HEK293 (cell line): ENCODE measurements at regions not wholly inside any gene's neighbourhood (a gene's known extent, or its start where the extent isn't known, plus 50 kb on each side); places are given as distances from the start of the nearest gene placed in this dataset.

Source experiments
- CTCF ChIA-PET: fragments of 350-600 bp; formaldehyde crosslinking; extraction: SDS; loops from one replicate; lab custom pipeline; 2021; ENCODE audit warnings: antibody characterized with exemption; lab: Yijun Ruan, JAX
- POLR2A ChIA-PET: fragments of 300-600 bp; formaldehyde crosslinking; extraction: SDS; loops from one replicate; lab custom pipeline; 2020; ENCODE audit warnings: antibody characterized with exemption, inconsistent platforms; lab: Yijun Ruan, JAX
- H3K27ac ChIP-seq: fragments of 200-500 bp; sonication (Bioruptor generic); 2 replicates; pipeline ENCODE4 v1.5.1; 2014; ENCODE audit warnings: low read depth, low read length, control low read depth, inconsistent platforms; ENCODE audit errors: extremely low read depth
- H3K36me3 ChIP-seq, 2 experiments: fragments of 200-500 bp in 1 of 2; sonication (Bioruptor generic) in 1 of 2; 1 replicate in 1 of 2; 2 replicates in 1 of 2; pipeline ENCODE4 v1.5.1; 2014 to 2017; ENCODE audit warnings: inconsistent platforms in 2 of 2, low read length in 2 of 2; ENCODE audit not compliant: control insufficient read depth in 2 of 2, insufficient read depth in 1 of 2
- H3K4me1 ChIP-seq: fragments of 200-500 bp; sonication (Bioruptor generic); 2 replicates; pipeline ENCODE4 v1.5.1; 2014; ENCODE audit warnings: mild to moderate bottlenecking, low read length, inconsistent platforms; ENCODE audit not compliant: control insufficient read depth, insufficient read depth
- H3K4me3 ChIP-seq: 2 replicates; pipeline ENCODE4 v1.5.1; 2011; ENCODE audit warnings: low read depth, mild to moderate bottlenecking, control low read depth, low read length, moderate library complexity
- H3K9me3 ChIP-seq: fragments of 200-500 bp; sonication (Bioruptor generic); 2 replicates; pipeline ENCODE4 v1.5.1; 2014; ENCODE audit warnings: low read depth, low read length, inconsistent platforms; ENCODE audit not compliant: control insufficient read depth, insufficient read depth
- FEZF1 ChIP-seq: fragments of 450-650 bp; formaldehyde crosslinking; IDR thresholded peaks from 2 replicates; pipeline ENCODE4 v1.5.1; 2016; ENCODE audit warnings: missing biosample characterization, missing genetic modification characterization
- GFI1B ChIP-seq: fragments of 450-650 bp; formaldehyde crosslinking; IDR thresholded peaks from 2 replicates; pipeline ENCODE4 v1.5.1; 2016; ENCODE audit warnings: missing biosample characterization, missing genetic modification characterization
- GLI2 ChIP-seq: fragments of 450-650 bp; formaldehyde crosslinking; IDR thresholded peaks from 2 replicates; pipeline ENCODE4; 2017; ENCODE audit warnings: missing biosample characterization, missing genetic modification characterization, low read depth, borderline replicate concordance
- KLF7 ChIP-seq: fragments of 450-650 bp; formaldehyde crosslinking; IDR thresholded peaks from 2 replicates; pipeline ENCODE4 v1.5.1; 2016; ENCODE audit warnings: missing biosample characterization, missing genetic modification characterization, borderline replicate concordance
- MEIS1 ChIP-seq: sonication (generic); formaldehyde crosslinking; IDR thresholded peaks from 2 replicates; pipeline ENCODE4 v1.8.1; 2022; ENCODE audit warnings: missing genetic modification reagents, mild to moderate bottlenecking, borderline replicate concordance
- OSR2 ChIP-seq: fragments of 450-650 bp; formaldehyde crosslinking; IDR thresholded peaks from 2 replicates; pipeline ENCODE4 v1.5.1; 2016; ENCODE audit warnings: missing biosample characterization, missing genetic modification characterization
- SETDB1 ChIP-seq: IDR thresholded peaks from one replicate; pipeline ENCODE4 v1.6.1; 2017; ENCODE audit warnings: mild to moderate bottlenecking, low read length, moderate library complexity, mixed read lengths; ENCODE audit not compliant: insufficient read length
- TRIM28 ChIP-seq: IDR thresholded peaks from 2 replicates; pipeline ENCODE4 v1.6.1; 2011; ENCODE audit warnings: low read length, control low read depth, borderline replicate concordance
- ZBTB44 ChIP-seq: fragments of 450-650 bp; IDR thresholded peaks from 2 replicates; pipeline ENCODE4 v1.5.1; 2018; ENCODE audit warnings: missing biosample characterization, mild to moderate bottlenecking, missing genetic modification characterization
- ZFP3 ChIP-seq: fragments of 450-650 bp; formaldehyde crosslinking; IDR thresholded peaks from 2 replicates; pipeline ENCODE4 v1.5.1; 2016; ENCODE audit warnings: low read depth, missing biosample characterization, missing genetic modification characterization
- ZNF114 ChIP-seq: fragments of 450-650 bp; formaldehyde crosslinking; IDR thresholded peaks from 2 replicates; pipeline ENCODE4 v1.5.0; 2017; ENCODE audit warnings: missing biosample characterization, missing genetic modification characterization
- ZNF2 ChIP-seq: fragments of 450-650 bp; formaldehyde crosslinking; IDR thresholded peaks from 2 replicates; pipeline ENCODE4 v1.5.1; 2016; ENCODE audit warnings: missing biosample characterization, missing genetic modification characterization
- ZNF274 ChIP-seq, 2 experiments: fragments of 200-500 bp in 1 of 2; fragments of 450-650 bp in 1 of 2; sonication (Bioruptor generic) in 1 of 2; formaldehyde crosslinking in 1 of 2; IDR thresholded peaks; 2 replicates each; pipeline versions ENCODE4 v1.5.1 to v1.6.1; 2014 to 2016; ENCODE audit warnings: borderline replicate concordance in 1 of 2, inconsistent platforms in 1 of 2, low read length in 1 of 2, missing biosample characterization in 1 of 2, missing genetic modification characterization in 1 of 2
- ZNF473 ChIP-seq: fragments of 450-650 bp; formaldehyde crosslinking; IDR thresholded peaks from 2 replicates; pipeline ENCODE4 v1.5.1; 2017; ENCODE audit warnings: missing biosample characterization, missing genetic modification characterization
- ZNF501 ChIP-seq: fragments of 450-650 bp; formaldehyde crosslinking; IDR thresholded peaks from 2 replicates; pipeline ENCODE4 v1.5.1; 2016; ENCODE audit warnings: missing biosample characterization, missing genetic modification characterization
- ZNF561 ChIP-seq: fragments of 450-650 bp; IDR thresholded peaks from 2 replicates; pipeline ENCODE4 v1.5.1; 2018; ENCODE audit warnings: missing biosample characterization, missing genetic modification characterization, borderline replicate concordance
- ZNF585B ChIP-seq: fragments of 450-650 bp; formaldehyde crosslinking; IDR thresholded peaks from 2 replicates; pipeline ENCODE4 v1.5.1; 2016; ENCODE audit warnings: missing biosample characterization, missing genetic modification characterization
- ZNF596 ChIP-seq: fragments of 450-650 bp; IDR thresholded peaks from 2 replicates; pipeline ENCODE4 v1.5.0; 2018; ENCODE audit warnings: missing biosample characterization, mild to moderate bottlenecking, missing genetic modification characterization, moderate library complexity
- ZNF626 ChIP-seq: fragments of 450-650 bp; sonication (Bioruptor Pico); formaldehyde crosslinking; IDR thresholded peaks from 2 replicates; pipeline ENCODE4 v1.5.1; 2018; ENCODE audit warnings: missing biosample characterization, missing genetic modification characterization, inconsistent platforms
- ZNF629 ChIP-seq: fragments of 450-650 bp; formaldehyde crosslinking; IDR thresholded peaks from 2 replicates; pipeline ENCODE4 v1.5.1; 2017; ENCODE audit warnings: missing biosample characterization, missing genetic modification characterization
- ZNF658 ChIP-seq: fragments of 450-650 bp; formaldehyde crosslinking; IDR thresholded peaks from 2 replicates; pipeline ENCODE4; 2016; ENCODE audit warnings: missing biosample characterization, missing genetic modification characterization
- ZNF670 ChIP-seq: fragments of 450-650 bp; formaldehyde crosslinking; IDR thresholded peaks from 2 replicates; pipeline ENCODE4 v1.5.1; 2016; ENCODE audit warnings: missing biosample characterization, missing genetic modification characterization, low read depth
- ZNF747 ChIP-seq: fragments of 450-650 bp; formaldehyde crosslinking; IDR thresholded peaks from 2 replicates; pipeline ENCODE4 v1.5.1; 2016; ENCODE audit warnings: missing biosample characterization, missing genetic modification characterization
- ZNF768 ChIP-seq: fragments of 450-650 bp; formaldehyde crosslinking; IDR thresholded peaks from 2 replicates; pipeline ENCODE4 v1.5.1; 2018; ENCODE audit warnings: missing biosample characterization, mild to moderate bottlenecking, missing genetic modification characterization
- ZNF785 ChIP-seq: fragments of 450-650 bp; formaldehyde crosslinking; IDR thresholded peaks from 2 replicates; pipeline ENCODE4 v1.5.1; 2016; ENCODE audit warnings: missing biosample characterization, missing genetic modification characterization
- ZNF830 ChIP-seq: fragments of 450-650 bp; IDR thresholded peaks from 2 replicates; pipeline ENCODE4 v1.5.0; 2018; ENCODE audit warnings: missing biosample characterization, missing genetic modification characterization, low read depth, mild to moderate bottlenecking, moderate library complexity
- TF ChIP-seq, protein P1 (sequence below): fragments of 450-650 bp; formaldehyde crosslinking; IDR thresholded peaks from 2 replicates; pipeline ENCODE4 v1.5.1; 2016; ENCODE audit warnings: missing biosample characterization, missing genetic modification characterization, low read depth
- TF ChIP-seq, protein P2 (sequence below): fragments of 450-650 bp; formaldehyde crosslinking; IDR thresholded peaks from 2 replicates; pipeline ENCODE4 v1.5.1; 2016; ENCODE audit warnings: missing biosample characterization, missing genetic modification characterization
- TF ChIP-seq, protein P3 (sequence below): fragments of 450-650 bp; formaldehyde crosslinking; IDR thresholded peaks from 2 replicates; pipeline ENCODE4 v1.5.1; 2016; ENCODE audit warnings: missing biosample characterization, missing genetic modification characterization

DNA sequence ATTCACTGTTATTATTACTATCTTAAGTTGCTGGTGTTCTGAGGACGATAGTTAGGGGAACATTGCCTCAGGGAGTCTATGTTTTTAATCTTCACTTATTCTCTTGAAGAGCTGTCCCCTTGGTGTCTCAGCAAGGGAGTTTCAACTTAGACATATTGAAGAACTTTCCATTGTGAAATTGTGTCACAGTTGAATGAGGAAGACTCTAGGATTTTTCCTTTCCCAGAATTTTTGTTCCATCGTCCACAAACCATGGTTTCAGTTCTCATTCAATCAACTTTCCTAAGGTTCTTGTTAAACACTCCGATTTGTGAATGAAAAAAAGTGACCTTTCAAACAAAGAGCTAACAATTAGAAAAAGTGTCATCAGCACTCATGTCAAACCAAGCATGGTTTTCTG, 128.3 kb downstream of the GATA3 start (continued):
- TF ChIP-seq ZNF596 (tag by site-specific recombination): no peak
- TF ChIP-seq, protein P1, sequence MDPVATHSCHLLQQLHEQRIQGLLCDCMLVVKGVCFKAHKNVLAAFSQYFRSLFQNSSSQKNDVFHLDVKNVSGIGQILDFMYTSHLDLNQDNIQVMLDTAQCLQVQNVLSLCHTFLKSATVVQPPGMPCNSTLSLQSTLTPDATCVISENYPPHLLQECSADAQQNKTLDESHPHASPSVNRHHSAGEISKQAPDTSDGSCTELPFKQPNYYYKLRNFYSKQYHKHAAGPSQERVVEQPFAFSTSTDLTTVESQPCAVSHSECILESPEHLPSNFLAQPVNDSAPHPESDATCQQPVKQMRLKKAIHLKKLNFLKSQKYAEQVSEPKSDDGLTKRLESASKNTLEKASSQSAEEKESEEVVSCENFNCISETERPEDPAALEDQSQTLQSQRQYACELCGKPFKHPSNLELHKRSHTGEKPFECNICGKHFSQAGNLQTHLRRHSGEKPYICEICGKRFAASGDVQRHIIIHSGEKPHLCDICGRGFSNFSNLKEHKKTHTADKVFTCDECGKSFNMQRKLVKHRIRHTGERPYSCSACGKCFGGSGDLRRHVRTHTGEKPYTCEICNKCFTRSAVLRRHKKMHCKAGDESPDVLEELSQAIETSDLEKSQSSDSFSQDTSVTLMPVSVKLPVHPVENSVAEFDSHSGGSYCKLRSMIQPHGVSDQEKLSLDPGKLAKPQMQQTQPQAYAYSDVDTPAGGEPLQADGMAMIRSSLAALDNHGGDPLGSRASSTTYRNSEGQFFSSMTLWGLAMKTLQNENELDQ: no peak
- TF ChIP-seq, all 188 proteins: peak for 0

GRCh38 chr10:8183241-8183704, 128.8 kb downstream of the GATA3 start:
- no peak overlapping the region for H3K27ac ChIP-seq
- ChIA-PET POLR2A (no interaction called here), CTCF (interaction anchor here (0.5 to 0.6 kb wide), 2 partner anchors 258 to 426 kb away, joined by 3 read pairs; no protein-coding TSS in a partner anchor)
- H3K36me3 ChIP-seq: no peaks in the 10 kb centered on the region
- H3K4me1 ChIP-seq: peaks cover 23% of the 10 kb centered on the region
- H3K9me3 ChIP-seq: no peaks in the 10 kb centered on the region
- H3K4me3 ChIP-seq: no peak overlapping the region
- no peak for TF ChIP-seq ZNF658 (tag by site-specific recombination)
- no peak for TF ChIP-seq ZNF747
- no peak for TF ChIP-seq ZBTB44
- TF ChIP-seq TRIM28: 0 out of 2 replicates have a peak, but pooled peaks have one; percentile 12
- TF ChIP-seq ZNF473 (tag by site-specific recombination): no peak
- TF ChIP-seq, protein P2, sequence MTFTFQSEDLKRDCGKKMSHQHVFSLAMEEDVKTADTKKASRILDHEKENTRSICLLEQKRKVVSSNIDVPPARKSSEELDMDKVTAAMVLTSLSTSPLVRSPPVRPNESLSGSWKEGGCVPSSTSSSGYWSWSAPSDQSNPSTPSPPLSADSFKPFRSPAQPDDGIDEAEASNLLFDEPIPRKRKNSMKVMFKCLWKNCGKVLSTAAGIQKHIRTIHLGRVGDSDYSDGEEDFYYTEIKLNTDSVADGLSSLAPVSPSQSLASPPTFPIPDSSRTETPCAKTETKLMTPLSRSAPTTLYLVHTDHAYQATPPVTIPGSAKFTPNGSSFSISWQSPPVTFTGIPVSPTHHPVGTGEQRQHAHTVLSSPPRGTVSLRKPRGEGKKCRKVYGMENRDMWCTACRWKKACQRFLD (tag by site-specific recombination): no peak
- TF ChIP-seq ZNF274 (IDR thresholded peaks at IDR 0.05; ENCODE audit: low read length): no peak
- no peak for TF ChIP-seq ZNF274 (tag by site-specific recombination; IDR thresholded peaks at IDR 0.05; ENCODE audit: borderline replicate concordance)
- TF ChIP-seq KLF7 (tag by site-specific recombination): no peak
- no peak for TF ChIP-seq ZNF501 (tag by site-specific recombination)
- no peak for TF ChIP-seq GLI2
- no peak for TF ChIP-seq ZNF585B (tag by site-specific recombination)
- TF ChIP-seq, protein P3, sequence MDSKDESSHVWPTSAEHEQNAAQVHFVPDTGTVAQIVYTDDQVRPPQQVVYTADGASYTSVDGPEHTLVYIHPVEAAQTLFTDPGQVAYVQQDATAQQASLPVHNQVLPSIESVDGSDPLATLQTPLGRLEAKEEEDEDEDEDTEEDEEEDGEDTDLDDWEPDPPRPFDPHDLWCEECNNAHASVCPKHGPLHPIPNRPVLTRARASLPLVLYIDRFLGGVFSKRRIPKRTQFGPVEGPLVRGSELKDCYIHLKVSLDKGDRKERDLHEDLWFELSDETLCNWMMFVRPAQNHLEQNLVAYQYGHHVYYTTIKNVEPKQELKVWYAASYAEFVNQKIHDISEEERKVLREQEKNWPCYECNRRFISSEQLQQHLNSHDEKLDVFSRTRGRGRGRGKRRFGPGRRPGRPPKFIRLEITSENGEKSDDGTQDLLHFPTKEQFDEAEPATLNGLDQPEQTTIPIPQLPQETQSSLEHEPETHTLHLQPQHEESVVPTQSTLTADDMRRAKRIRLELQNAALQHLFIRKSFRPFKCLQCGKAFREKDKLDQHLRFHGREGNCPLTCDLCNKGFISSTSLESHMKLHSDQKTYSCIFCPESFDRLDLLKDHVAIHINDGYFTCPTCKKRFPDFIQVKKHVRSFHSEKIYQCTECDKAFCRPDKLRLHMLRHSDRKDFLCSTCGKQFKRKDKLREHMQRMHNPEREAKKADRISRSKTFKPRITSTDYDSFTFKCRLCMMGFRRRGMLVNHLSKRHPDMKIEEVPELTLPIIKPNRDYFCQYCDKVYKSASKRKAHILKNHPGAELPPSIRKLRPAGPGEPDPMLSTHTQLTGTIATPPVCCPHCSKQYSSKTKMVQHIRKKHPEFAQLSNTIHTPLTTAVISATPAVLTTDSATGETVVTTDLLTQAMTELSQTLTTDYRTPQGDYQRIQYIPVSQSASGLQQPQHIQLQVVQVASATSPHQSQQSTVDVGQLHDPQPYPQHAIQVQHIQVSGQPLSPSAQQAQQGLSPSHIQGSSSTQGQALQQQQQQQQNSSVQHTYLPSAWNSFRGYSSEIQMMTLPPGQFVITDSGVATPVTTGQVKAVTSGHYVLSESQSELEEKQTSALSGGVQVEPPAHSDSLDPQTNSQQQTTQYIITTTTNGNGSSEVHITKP: peak; percentile 62; the same call in 1 of the 2 replicates
- no peak for TF ChIP-seq ZNF626 (tag by site-specific recombination)
- no peak for TF ChIP-seq ZFP3 (tag by site-specific recombination)
- no peak for TF ChIP-seq FEZF1
- TF ChIP-seq OSR2 (tag by site-specific recombination): peak; percentile 49
- no peak for TF ChIP-seq ZNF768
- TF ChIP-seq ZNF830 (tag by site-specific recombination): no peak
- no peak for TF ChIP-seq ZNF114 (tag by site-specific recombination)
- no peak for TF ChIP-seq ZNF2 (tag by site-specific recombination)
- TF ChIP-seq SETDB1: no peak
- TF ChIP-seq ZNF670: no peak
- TF ChIP-seq ZNF561 (tag by site-specific recombination): no peak
- TF ChIP-seq ZNF785 (tag by site-specific recombination): no peak
- no peak for TF ChIP-seq ZNF629 (tag by site-specific recombination)
- TF ChIP-seq MEIS1 (CRISPR knock-in tag): no peak
- peak; percentile 46; the same call in 1 of the 2 replicates for TF ChIP-seq GFI1B
